ENCODE measurements at regions not wholly inside any gene's neighbourhood (a gene's known extent, or its start where the extent isn't known, plus 50 kb on each side); places are given as distances from the start of the nearest gene placed in this dataset.

DNA sequence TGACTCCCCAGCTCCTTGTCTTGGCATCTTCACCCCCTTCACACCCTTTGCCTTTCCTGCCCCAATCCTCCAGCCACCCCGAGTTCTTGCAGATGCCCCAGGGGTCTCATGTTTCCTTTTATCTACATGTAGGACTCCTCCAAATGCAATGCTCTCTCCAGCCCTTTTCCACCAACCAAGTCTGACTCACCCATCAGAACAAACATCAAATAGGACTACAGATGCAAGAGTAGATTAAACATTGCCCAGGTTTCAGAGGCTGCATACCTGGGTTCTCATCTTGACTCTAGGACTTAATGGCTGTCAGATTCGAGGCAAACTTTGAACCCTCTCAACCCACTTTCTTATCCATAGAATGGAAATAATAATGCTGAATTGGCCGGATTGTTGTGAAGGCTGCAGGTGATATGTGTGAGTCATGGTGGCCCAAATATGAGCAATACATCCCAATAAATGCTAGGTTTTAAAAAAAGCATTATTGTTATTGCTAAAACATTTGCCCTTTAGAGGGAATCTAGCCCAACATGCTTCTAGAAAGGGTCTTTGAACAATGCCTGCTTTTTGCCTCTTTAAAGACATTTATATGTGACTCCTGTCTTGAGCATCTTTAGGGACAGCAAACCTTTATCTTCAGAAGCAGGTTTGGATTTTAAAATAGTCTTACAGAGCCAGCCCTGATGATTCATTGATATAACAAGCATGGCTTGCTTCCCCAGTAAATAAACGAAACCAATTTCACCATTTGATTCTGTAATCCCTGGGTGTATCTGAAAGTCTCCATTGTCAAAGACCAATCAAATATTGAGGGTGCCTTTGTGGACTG lies 310.1 kb downstream of the FOXL1 start:
- TF ChIP-seq GATA2 (IDR thresholded peaks at IDR 0.05; ENCODE audit: low read depth, low read length) (no peak), GATA3 (IDR thresholded peaks at IDR 0.05; ENCODE audit: low read depth, low read length) (no peak)
